Ramos (cell line): ENCODE measurements at regions not wholly inside any gene's neighbourhood (a gene's known extent, or its start where the extent isn't known, plus 50 kb on each side); places are given as distances from the start of the nearest gene placed in this dataset.

Experiments
- in situ Hi-C: fragments of 300-500 bp; cut with MboI; formaldehyde crosslinking; loops from one replicate; pipeline ENCODE4 v1.14.3; 2022; ENCODE audit warnings: low sequenced_read_pairs; ENCODE audit not compliant: unreplicated experiment

- in situ Hi-C loops = no loop called here
Observed at GRCh38 chr4:129345609-129346008, 249.7 kb downstream of the C4orf33 start.

- in situ Hi-C loops = no loop called here
Observed at GRCh38 chr4:129346036-129346435, 250.1 kb downstream of the C4orf33 start.

GRCh38 chr4:129346734-129347133 is 250.8 kb downstream of the C4orf33 start:
- in situ Hi-C loops = no loop called here

GRCh38 chr4:129350834-129351721 is 255.1 kb downstream of the C4orf33 start:
- in situ Hi-C loops = no loop called here

GRCh38 chr4:129352480-129352879 is 256.5 kb downstream of the C4orf33 start:
- in situ Hi-C loops = no loop called here

GRCh38 chr4:129353490-129353889 is 257.5 kb downstream of the C4orf33 start:
- in situ Hi-C loops = no loop called here

- in situ Hi-C loops = no loop called here
Observed at GRCh38 chr4:129355031-129355430, 259.1 kb downstream of the C4orf33 start.

- in situ Hi-C loops = no loop called here
Observed at GRCh38 chr4:129355516-129355915, 259.6 kb downstream of the C4orf33 start.

- in situ Hi-C loops = no loop called here
Observed at GRCh38 chr4:129358571-129358970, 262.6 kb downstream of the C4orf33 start.

GRCh38 chr4:129359461-129359860 is 263.5 kb downstream of the C4orf33 start:
- in situ Hi-C loops = no loop called here

- in situ Hi-C loops = loop anchor here (10.0 kb wide), 1 partner anchor 272 kb away; no protein-coding TSS in a partner anchor
Observed at GRCh38 chr4:129362691-129363274, 266.8 kb downstream of the C4orf33 start.

- in situ Hi-C loops = loop anchor here (10.0 kb wide), 1 partner anchor 270 kb away; no protein-coding TSS in a partner anchor
Observed at GRCh38 chr4:129364747-129365452, 268.9 kb downstream of the C4orf33 start.

- in situ Hi-C loops = loop anchor here (10.0 kb wide), 1 partner anchor 265 kb away; no protein-coding TSS in a partner anchor
Observed at GRCh38 chr4:129369361-129370010, 273.5 kb downstream of the C4orf33 start.

- in situ Hi-C loops = no loop called here
Observed at GRCh38 chr4:129371065-129371464, 275.1 kb downstream of the C4orf33 start.

GRCh38 chr4:129371926-129372325 is 276.0 kb downstream of the C4orf33 start:
- in situ Hi-C loops = no loop called here

- in situ Hi-C loops = no loop called here
Observed at GRCh38 chr4:129377131-129377845, 281.3 kb downstream of the C4orf33 start.

- in situ Hi-C loops = no loop called here
Observed at GRCh38 chr4:129378364-129378763, 282.4 kb downstream of the C4orf33 start.

GRCh38 chr4:129379429-129379828 is 283.5 kb downstream of the C4orf33 start:
- in situ Hi-C loops = no loop called here

GRCh38 chr4:129384974-129385373 is 289.0 kb downstream of the C4orf33 start:
- in situ Hi-C loops = no loop called here

- in situ Hi-C loops = no loop called here
Observed at GRCh38 chr4:129387666-129388065, 291.7 kb downstream of the C4orf33 start.
